ENCODE measurements at regions not wholly inside any gene's neighbourhood (a gene's known extent, or its start where the extent isn't known, plus 50 kb on each side); places are given as distances from the start of the nearest gene placed in this dataset.

- no peak overlapping the region for H3K4me3 ChIP-seq (ENCODE audit: control insufficient read depth, low read depth, low read length)
- no peak for DNase-seq (ENCODE audit: low read depth)
- TF ChIP-seq CTCF (IDR thresholded peaks at IDR 0.05; ENCODE audit: control insufficient read depth, insufficient read depth, low read depth, low read length, missing control alignments) = no peak
Measured at GRCh38 chr2:128867936-128868636, 549.4 kb upstream of the HS6ST1 start.

GRCh38 chr2:128868686-128869551 is 550.3 kb upstream of the HS6ST1 start:
- no peak for DNase-seq (ENCODE audit: low read depth)
- H3K4me3 ChIP-seq (ENCODE audit: control insufficient read depth, low read depth, low read length) = no peak overlapping the region
- TF ChIP-seq CTCF (IDR thresholded peaks at IDR 0.05; ENCODE audit: control insufficient read depth, insufficient read depth, low read depth, low read length, missing control alignments) = no peak

GRCh38 chr2:128874608-128875007 is 555.9 kb upstream of the HS6ST1 start:
- H3K4me3 ChIP-seq (ENCODE audit: control insufficient read depth, low read depth, low read length) = no peak overlapping the region
- no peak for TF ChIP-seq CTCF (IDR thresholded peaks at IDR 0.05; ENCODE audit: control insufficient read depth, insufficient read depth, low read depth, low read length, missing control alignments)
- no peak for DNase-seq (ENCODE audit: low read depth)

GRCh38 chr2:128876986-128877983 is 558.6 kb upstream of the HS6ST1 start:
- no peak overlapping the region for H3K4me3 ChIP-seq (ENCODE audit: control insufficient read depth, low read depth, low read length)
- no peak for DNase-seq (ENCODE audit: low read depth)
- no peak for TF ChIP-seq CTCF (IDR thresholded peaks at IDR 0.05; ENCODE audit: control insufficient read depth, insufficient read depth, low read depth, low read length, missing control alignments)

- TF ChIP-seq CTCF (IDR thresholded peaks at IDR 0.05; ENCODE audit: control insufficient read depth, insufficient read depth, low read depth, low read length, missing control alignments) = no peak
- no peak overlapping the region for H3K4me3 ChIP-seq (ENCODE audit: control insufficient read depth, low read depth, low read length)
- DNase-seq (ENCODE audit: low read depth) = no peak
Measured at GRCh38 chr2:128879161-128879560, 560.5 kb upstream of the HS6ST1 start.

- no peak for TF ChIP-seq CTCF (IDR thresholded peaks at IDR 0.05; ENCODE audit: control insufficient read depth, insufficient read depth, low read depth, low read length, missing control alignments)
- no peak for DNase-seq (ENCODE audit: low read depth)
- no peak overlapping the region for H3K4me3 ChIP-seq (ENCODE audit: control insufficient read depth, low read depth, low read length)
Measured at GRCh38 chr2:128894896-128895295, 576.2 kb upstream of the HS6ST1 start.
